ENCODE measurements at regions not wholly inside any gene's neighbourhood (a gene's known extent, or its start where the extent isn't known, plus 50 kb on each side); places are given as distances from the start of the nearest gene placed in this dataset.

- TF ChIP-seq, protein P1, sequence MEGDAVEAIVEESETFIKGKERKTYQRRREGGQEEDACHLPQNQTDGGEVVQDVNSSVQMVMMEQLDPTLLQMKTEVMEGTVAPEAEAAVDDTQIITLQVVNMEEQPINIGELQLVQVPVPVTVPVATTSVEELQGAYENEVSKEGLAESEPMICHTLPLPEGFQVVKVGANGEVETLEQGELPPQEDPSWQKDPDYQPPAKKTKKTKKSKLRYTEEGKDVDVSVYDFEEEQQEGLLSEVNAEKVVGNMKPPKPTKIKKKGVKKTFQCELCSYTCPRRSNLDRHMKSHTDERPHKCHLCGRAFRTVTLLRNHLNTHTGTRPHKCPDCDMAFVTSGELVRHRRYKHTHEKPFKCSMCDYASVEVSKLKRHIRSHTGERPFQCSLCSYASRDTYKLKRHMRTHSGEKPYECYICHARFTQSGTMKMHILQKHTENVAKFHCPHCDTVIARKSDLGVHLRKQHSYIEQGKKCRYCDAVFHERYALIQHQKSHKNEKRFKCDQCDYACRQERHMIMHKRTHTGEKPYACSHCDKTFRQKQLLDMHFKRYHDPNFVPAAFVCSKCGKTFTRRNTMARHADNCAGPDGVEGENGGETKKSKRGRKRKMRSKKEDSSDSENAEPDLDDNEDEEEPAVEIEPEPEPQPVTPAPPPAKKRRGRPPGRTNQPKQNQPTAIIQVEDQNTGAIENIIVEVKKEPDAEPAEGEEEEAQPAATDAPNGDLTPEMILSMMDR (IDR thresholded peaks at IDR 0.05; ENCODE audit: poor library complexity, severe bottlenecking) = no peak
- TF ChIP-seq POLR2AphosphoS5 (IDR thresholded peaks at IDR 0.05) (no peak), EZH2 (IDR thresholded peaks at IDR 0.05; ENCODE audit: borderline replicate concordance, insufficient read depth, low read length, poor library complexity, severe bottlenecking) (no peak)
- TF ChIP-seq, protein P2, sequence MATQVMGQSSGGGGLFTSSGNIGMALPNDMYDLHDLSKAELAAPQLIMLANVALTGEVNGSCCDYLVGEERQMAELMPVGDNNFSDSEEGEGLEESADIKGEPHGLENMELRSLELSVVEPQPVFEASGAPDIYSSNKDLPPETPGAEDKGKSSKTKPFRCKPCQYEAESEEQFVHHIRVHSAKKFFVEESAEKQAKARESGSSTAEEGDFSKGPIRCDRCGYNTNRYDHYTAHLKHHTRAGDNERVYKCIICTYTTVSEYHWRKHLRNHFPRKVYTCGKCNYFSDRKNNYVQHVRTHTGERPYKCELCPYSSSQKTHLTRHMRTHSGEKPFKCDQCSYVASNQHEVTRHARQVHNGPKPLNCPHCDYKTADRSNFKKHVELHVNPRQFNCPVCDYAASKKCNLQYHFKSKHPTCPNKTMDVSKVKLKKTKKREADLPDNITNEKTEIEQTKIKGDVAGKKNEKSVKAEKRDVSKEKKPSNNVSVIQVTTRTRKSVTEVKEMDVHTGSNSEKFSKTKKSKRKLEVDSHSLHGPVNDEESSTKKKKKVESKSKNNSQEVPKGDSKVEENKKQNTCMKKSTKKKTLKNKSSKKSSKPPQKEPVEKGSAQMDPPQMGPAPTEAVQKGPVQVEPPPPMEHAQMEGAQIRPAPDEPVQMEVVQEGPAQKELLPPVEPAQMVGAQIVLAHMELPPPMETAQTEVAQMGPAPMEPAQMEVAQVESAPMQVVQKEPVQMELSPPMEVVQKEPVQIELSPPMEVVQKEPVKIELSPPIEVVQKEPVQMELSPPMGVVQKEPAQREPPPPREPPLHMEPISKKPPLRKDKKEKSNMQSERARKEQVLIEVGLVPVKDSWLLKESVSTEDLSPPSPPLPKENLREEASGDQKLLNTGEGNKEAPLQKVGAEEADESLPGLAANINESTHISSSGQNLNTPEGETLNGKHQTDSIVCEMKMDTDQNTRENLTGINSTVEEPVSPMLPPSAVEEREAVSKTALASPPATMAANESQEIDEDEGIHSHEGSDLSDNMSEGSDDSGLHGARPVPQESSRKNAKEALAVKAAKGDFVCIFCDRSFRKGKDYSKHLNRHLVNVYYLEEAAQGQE (IDR thresholded peaks at IDR 0.05; ENCODE audit: borderline replicate concordance) = no peak
These were observed 103.1 kb downstream of the INHBA start for GRCh38 chr7:41599760-41600159.

All from neural cell (in vitro differentiated cells).